ENCODE measurements at regions not wholly inside any gene's neighbourhood (a gene's known extent, or its start where the extent isn't known, plus 50 kb on each side); places are given as distances from the start of the nearest gene placed in this dataset.
"Not testable (repeated sequence)": the region's sequence is repeated elsewhere in the genome, so short reads cannot be mapped to it uniquely, and the experiment has no call there.

- H2AFZ ChIP-seq (ENCODE audit: low read length): no peak overlapping the region
- BruUV-seq (replicated peaks): no TSS peak
- intact Hi-C loops (cut with micrococcal nuclease; ENCODE audit: unreplicated experiment): no loop called here
These were observed 114.4 kb upstream of the WDR44 start for GRCh38 chrX:118231464-118231863.

DNA sequence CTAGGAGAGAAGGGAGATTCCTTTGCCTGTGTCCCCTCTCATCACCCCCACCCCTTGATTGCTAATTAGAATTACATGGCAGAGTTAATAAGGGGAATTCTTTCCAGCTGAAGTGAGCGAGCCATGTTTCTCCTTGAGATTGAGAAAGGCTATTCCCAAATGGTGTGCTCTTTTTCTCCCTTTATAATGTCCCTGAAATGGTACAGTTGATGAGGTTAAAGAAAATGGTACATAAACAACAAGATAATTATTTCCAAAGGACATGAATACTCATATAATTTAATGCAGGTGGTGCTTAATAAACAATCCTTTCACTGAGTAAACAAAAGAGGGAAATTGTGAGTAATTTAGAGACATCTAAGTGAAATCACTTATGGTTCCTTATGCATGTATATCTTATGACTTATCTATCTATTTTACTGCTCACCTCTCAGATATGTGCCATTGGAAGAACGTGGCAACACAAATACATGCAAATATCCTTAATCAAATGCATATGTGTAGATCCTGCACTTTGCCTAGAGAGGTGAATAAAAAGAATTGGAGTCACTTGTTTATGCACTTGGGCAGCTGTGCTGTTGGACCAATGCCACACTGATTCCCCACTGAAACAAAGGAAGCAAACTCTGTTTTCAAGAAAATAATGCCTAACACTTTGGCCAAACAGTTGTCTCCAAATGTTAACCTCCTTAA, 106.6 kb upstream of the WDR44 start:
- TF ChIP-seq EZH2phosphoT487 (IDR thresholded peaks at IDR 0.05; ENCODE audit: borderline replicate concordance, low read depth, low read length): no peak
- TF ChIP-seq, protein P1, sequence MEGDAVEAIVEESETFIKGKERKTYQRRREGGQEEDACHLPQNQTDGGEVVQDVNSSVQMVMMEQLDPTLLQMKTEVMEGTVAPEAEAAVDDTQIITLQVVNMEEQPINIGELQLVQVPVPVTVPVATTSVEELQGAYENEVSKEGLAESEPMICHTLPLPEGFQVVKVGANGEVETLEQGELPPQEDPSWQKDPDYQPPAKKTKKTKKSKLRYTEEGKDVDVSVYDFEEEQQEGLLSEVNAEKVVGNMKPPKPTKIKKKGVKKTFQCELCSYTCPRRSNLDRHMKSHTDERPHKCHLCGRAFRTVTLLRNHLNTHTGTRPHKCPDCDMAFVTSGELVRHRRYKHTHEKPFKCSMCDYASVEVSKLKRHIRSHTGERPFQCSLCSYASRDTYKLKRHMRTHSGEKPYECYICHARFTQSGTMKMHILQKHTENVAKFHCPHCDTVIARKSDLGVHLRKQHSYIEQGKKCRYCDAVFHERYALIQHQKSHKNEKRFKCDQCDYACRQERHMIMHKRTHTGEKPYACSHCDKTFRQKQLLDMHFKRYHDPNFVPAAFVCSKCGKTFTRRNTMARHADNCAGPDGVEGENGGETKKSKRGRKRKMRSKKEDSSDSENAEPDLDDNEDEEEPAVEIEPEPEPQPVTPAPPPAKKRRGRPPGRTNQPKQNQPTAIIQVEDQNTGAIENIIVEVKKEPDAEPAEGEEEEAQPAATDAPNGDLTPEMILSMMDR (conservative IDR thresholded peaks at IDR 0.05; ENCODE audit: low read length): no peak
- H3K9me2 ChIP-seq (ENCODE audit: insufficient read depth, low read length): no peaks in the 10 kb centered on the region
- H3K4me1 ChIP-seq (ENCODE audit: insufficient read depth, low read length, poor library complexity, severe bottlenecking): no peaks in the 10 kb centered on the region
- no peak for DNase-seq (ENCODE audit: low spot score)
- H2AFZ ChIP-seq (ENCODE audit: low read length): no peak overlapping the region
- no TSS peak for BruUV-seq (replicated peaks)
- ChIA-PET POLR2A (interaction anchor here (0.5 kb wide), 1 partner anchor 338 kb away, joined by 3 read pairs; no protein-coding TSS in a partner anchor), CTCF (ENCODE audit: unreplicated experiment) (no interaction called here)
- H3K79me2 ChIP-seq (ENCODE audit: insufficient read depth, low read depth, low read length): no peaks in the 10 kb centered on the region
- H4K20me1 ChIP-seq (ENCODE audit: insufficient read depth, low read length): no peaks in the 10 kb centered on the region
- H3K27ac ChIP-seq (ENCODE audit: low read depth, low read length, poor library complexity, severe bottlenecking): no peak overlapping the region
- H3K36me3 ChIP-seq (ENCODE audit: insufficient read depth, low read length): no peaks in the 10 kb centered on the region
- no peak overlapping the region for H3K4me3 ChIP-seq (ENCODE audit: low read depth, low read length, poor library complexity, severe bottlenecking)
- intact Hi-C loops (cut with micrococcal nuclease; ENCODE audit: unreplicated experiment): no loop called here
- H3K9me3 ChIP-seq (ENCODE audit: low read length): no peaks in the 10 kb centered on the region
- H3K4me2 ChIP-seq (ENCODE audit: low read length): no peak overlapping the region

More at GRCh38 chrX:118231464-118231863, 114.4 kb upstream of the WDR44 start:
- Histone ChIP-seq H3K4me2 (ENCODE audit: low read length) (no peak overlapping the region), H3K36me3 (ENCODE audit: insufficient read depth, low read length) (no peaks in the 10 kb centered on the region), H3K79me2 (ENCODE audit: insufficient read depth, low read depth, low read length) (no peaks in the 10 kb centered on the region), H3K4me3 (ENCODE audit: low read depth, low read length, poor library complexity, severe bottlenecking) (no peak overlapping the region), H3K9me2 (ENCODE audit: insufficient read depth, low read length) (no peaks in the 10 kb centered on the region), H3K27ac (ENCODE audit: low read depth, low read length, poor library complexity, severe bottlenecking) (no peak overlapping the region), H3K4me1 (ENCODE audit: insufficient read depth, low read length, poor library complexity, severe bottlenecking) (no peaks in the 10 kb centered on the region), H3K9me3 (ENCODE audit: low read length) (no peaks in the 10 kb centered on the region), H4K20me1 (ENCODE audit: insufficient read depth, low read length) (no peaks in the 10 kb centered on the region)
- no peak for DNase-seq (ENCODE audit: low spot score)
- TF ChIP-seq, protein P1 (conservative IDR thresholded peaks at IDR 0.05; ENCODE audit: low read length): no peak
- TF ChIP-seq EZH2phosphoT487 (IDR thresholded peaks at IDR 0.05; ENCODE audit: borderline replicate concordance, low read depth, low read length): no peak
- ChIA-PET CTCF (ENCODE audit: unreplicated experiment) (no interaction called here), POLR2A (no interaction called here)

GRCh38 chrX:118239913-118240698, 105.8 kb upstream of the WDR44 start:
- Histone ChIP-seq H2AFZ (ENCODE audit: low read length) (no peak overlapping the region), H3K27ac (ENCODE audit: low read depth, low read length, poor library complexity, severe bottlenecking) (no peak overlapping the region), H3K9me2 (ENCODE audit: insufficient read depth, low read length) (no peaks in the 10 kb centered on the region), H3K4me3 (ENCODE audit: low read depth, low read length, poor library complexity, severe bottlenecking) (no peak overlapping the region), H3K4me2 (ENCODE audit: low read length) (no peak overlapping the region), H4K20me1 (ENCODE audit: insufficient read depth, low read length) (no peaks in the 10 kb centered on the region), H3K9me3 (ENCODE audit: low read length) (no peaks in the 10 kb centered on the region), H3K79me2 (ENCODE audit: insufficient read depth, low read depth, low read length) (no peaks in the 10 kb centered on the region), H3K4me1 (ENCODE audit: insufficient read depth, low read length, poor library complexity, severe bottlenecking) (no peaks in the 10 kb centered on the region), H3K36me3 (ENCODE audit: insufficient read depth, low read length) (no peaks in the 10 kb centered on the region)
- POLR2A ChIA-PET: no interaction called here
- DNase-seq (ENCODE audit: low spot score): no peak
- intact Hi-C loops (cut with micrococcal nuclease; ENCODE audit: unreplicated experiment): no loop called here
- no TSS peak for BruUV-seq (replicated peaks)
- CTCF ChIA-PET (ENCODE audit: unreplicated experiment): no interaction called here
- no peak for TF ChIP-seq EZH2phosphoT487 (IDR thresholded peaks at IDR 0.05; ENCODE audit: borderline replicate concordance, low read depth, low read length)
- TF ChIP-seq, protein P1 (conservative IDR thresholded peaks at IDR 0.05; ENCODE audit: low read length): no peak

GRCh38 chrX:118246961-118247360, 98.9 kb upstream of the WDR44 start:
- H3K79me2 ChIP-seq (ENCODE audit: insufficient read depth, low read depth, low read length); H3K4me1 ChIP-seq (ENCODE audit: insufficient read depth, low read length, poor library complexity, severe bottlenecking); POLR2A ChIA-PET; CTCF ChIA-PET (ENCODE audit: unreplicated experiment); H3K9me3 ChIP-seq (ENCODE audit: low read length); intact Hi-C loops (cut with micrococcal nuclease; ENCODE audit: unreplicated experiment); H3K4me2 ChIP-seq (ENCODE audit: low read length); BruUV-seq (replicated peaks); H3K9me2 ChIP-seq (ENCODE audit: insufficient read depth, low read length); DNase-seq (ENCODE audit: low spot score); H2AFZ ChIP-seq (ENCODE audit: low read length); H3K4me3 ChIP-seq (ENCODE audit: low read depth, low read length, poor library complexity, severe bottlenecking); H3K27ac ChIP-seq (ENCODE audit: low read depth, low read length, poor library complexity, severe bottlenecking); H4K20me1 ChIP-seq (ENCODE audit: insufficient read depth, low read length); H3K36me3 ChIP-seq (ENCODE audit: insufficient read depth, low read length): not testable (repeated sequence)

Data from OCI-LY7 (cell line).